ENCODE measurements at regions not wholly inside any gene's neighbourhood (a gene's known extent, or its start where the extent isn't known, plus 50 kb on each side); places are given as distances from the start of the nearest gene placed in this dataset.

GRCh38 chr6:21767891-21768648 lies 174.5 kb downstream of the SOX4 start:
- FAIRE-seq, result peak; percentile 93
- H3K4me1 Mint-ChIP-seq (ENCODE audit: low read depth, unreplicated experiment), result peaks cover 47% of the 10 kb centered on the region
- Histone ChIP-seq H3K27me3 (ENCODE audit: insufficient read depth, low read length) (no peaks in the 10 kb centered on the region), H3K9ac (ENCODE audit: low read length) (peak overlapping the region; percentile 73), H2AFZ (ENCODE audit: low read depth, low read length) (no peak overlapping the region), H3K9me3 (ENCODE audit: insufficient read depth, low read depth, low read length) (no peaks in the 10 kb centered on the region), H3K79me2 (ENCODE audit: insufficient read depth, low read length) (peaks cover 13% of the 10 kb centered on the region), H3K4me2 (ENCODE audit: low read length) (peak overlapping the region; percentile 77), H3K27ac (ENCODE audit: low read depth, low read length) (peak overlapping the region; percentile 81), H3K4me1 (ENCODE audit: insufficient read depth, low read length) (peaks cover 38% of the 10 kb centered on the region), H3K4me3 (ENCODE audit: insufficient read depth, low read depth, low read length) (no peak overlapping the region), H4K20me1 (ENCODE audit: insufficient read depth, low read length) (no peaks in the 10 kb centered on the region), H3K36me3 (ENCODE audit: insufficient read depth, low read length) (no peaks in the 10 kb centered on the region)
- H3K4me3 Mint-ChIP-seq (ENCODE audit: unreplicated experiment), result no peak overlapping the region
- peaks cover 3% of the 10 kb centered on the region for H3K36me3 Mint-ChIP-seq (ENCODE audit: low read depth, unreplicated experiment)
- H3K27me3 Mint-ChIP-seq (ENCODE audit: low read depth, unreplicated experiment), result no peaks in the 10 kb centered on the region
- H3K27ac Mint-ChIP-seq (ENCODE audit: unreplicated experiment), result peak overlapping the region; percentile 68
- TF ChIP-seq CTCF (IDR thresholded peaks at IDR 0.05; ENCODE audit: insufficient read depth, low read depth, low read length) (no peak), EZH2 (IDR thresholded peaks at IDR 0.05; ENCODE audit: insufficient read depth, low read length) (no peak)
- peak; percentile 87 for DNase-seq (ENCODE audit: low read depth)
- no peaks in the 10 kb centered on the region for H3K9me3 Mint-ChIP-seq (ENCODE audit: unreplicated experiment)

- FAIRE-seq (peak; percentile 49), DNase-seq (ENCODE audit: low read depth) (peak; percentile 100)
- Histone ChIP-seq H3K36me3 (ENCODE audit: insufficient read depth, low read length) (no peaks in the 10 kb centered on the region), H3K4me2 (ENCODE audit: low read length) (peak overlapping the region; percentile 77), H3K4me3 (ENCODE audit: insufficient read depth, low read depth, low read length) (peak overlapping the region; percentile 12), H3K27me3 (ENCODE audit: insufficient read depth, low read length) (no peaks in the 10 kb centered on the region), H3K79me2 (ENCODE audit: insufficient read depth, low read length) (peaks cover 20% of the 10 kb centered on the region), H4K20me1 (ENCODE audit: insufficient read depth, low read length) (peaks cover 2% of the 10 kb centered on the region), H2AFZ (ENCODE audit: low read depth, low read length) (no peak overlapping the region), H3K9ac (ENCODE audit: low read length) (peak overlapping the region; percentile 73), H3K27ac (ENCODE audit: low read depth, low read length) (peak overlapping the region; percentile 81), H3K4me1 (ENCODE audit: insufficient read depth, low read length) (peaks cover 38% of the 10 kb centered on the region), H3K9me3 (ENCODE audit: insufficient read depth, low read depth, low read length) (no peaks in the 10 kb centered on the region)
- Mint-ChIP-seq H3K36me3 (ENCODE audit: low read depth, unreplicated experiment) (peaks cover 3% of the 10 kb centered on the region), H3K27me3 (ENCODE audit: low read depth, unreplicated experiment) (no peaks in the 10 kb centered on the region), H3K4me3 (ENCODE audit: unreplicated experiment) (peak overlapping the region; percentile 1), H3K9me3 (ENCODE audit: unreplicated experiment) (no peaks in the 10 kb centered on the region), H3K27ac (ENCODE audit: unreplicated experiment) (peak overlapping the region; percentile 68), H3K4me1 (ENCODE audit: low read depth, unreplicated experiment) (peaks cover 52% of the 10 kb centered on the region)
- TF ChIP-seq CTCF (IDR thresholded peaks at IDR 0.05; ENCODE audit: insufficient read depth, low read depth, low read length) (no peak), EZH2 (IDR thresholded peaks at IDR 0.05; ENCODE audit: insufficient read depth, low read length) (no peak)
Observed at GRCh38 chr6:21769405-21769861, 175.9 kb downstream of the SOX4 start.

- Histone ChIP-seq H3K36me3 (ENCODE audit: insufficient read depth, low read length) (no peaks in the 10 kb centered on the region), H3K9me3 (ENCODE audit: insufficient read depth, low read depth, low read length) (no peaks in the 10 kb centered on the region), H3K9ac (ENCODE audit: low read length) (peak overlapping the region; percentile 73), H3K4me3 (ENCODE audit: insufficient read depth, low read depth, low read length) (no peak overlapping the region), H4K20me1 (ENCODE audit: insufficient read depth, low read length) (peaks cover 4% of the 10 kb centered on the region), H3K4me2 (ENCODE audit: low read length) (peak overlapping the region; percentile 77), H3K4me1 (ENCODE audit: insufficient read depth, low read length) (peaks cover 38% of the 10 kb centered on the region), H3K79me2 (ENCODE audit: insufficient read depth, low read length) (peaks cover 20% of the 10 kb centered on the region), H3K27ac (ENCODE audit: low read depth, low read length) (peak overlapping the region; percentile 81), H3K27me3 (ENCODE audit: insufficient read depth, low read length) (no peaks in the 10 kb centered on the region), H2AFZ (ENCODE audit: low read depth, low read length) (no peak overlapping the region)
- FAIRE-seq (no peak), DNase-seq (ENCODE audit: low read depth) (peak; percentile 56)
- H3K36me3 Mint-ChIP-seq (ENCODE audit: low read depth, unreplicated experiment), result peaks cover 3% of the 10 kb centered on the region
- H3K27ac Mint-ChIP-seq (ENCODE audit: unreplicated experiment), result peak overlapping the region; percentile 68
- peaks cover 52% of the 10 kb centered on the region for H3K4me1 Mint-ChIP-seq (ENCODE audit: low read depth, unreplicated experiment)
- H3K9me3 Mint-ChIP-seq (ENCODE audit: unreplicated experiment), result no peaks in the 10 kb centered on the region
- no peaks in the 10 kb centered on the region for H3K27me3 Mint-ChIP-seq (ENCODE audit: low read depth, unreplicated experiment)
- no peak overlapping the region for H3K4me3 Mint-ChIP-seq (ENCODE audit: unreplicated experiment)
- no peak for TF ChIP-seq EZH2 (IDR thresholded peaks at IDR 0.05; ENCODE audit: insufficient read depth, low read length)
- TF ChIP-seq CTCF (IDR thresholded peaks at IDR 0.05; ENCODE audit: insufficient read depth, low read depth, low read length), result no peak
Observed at GRCh38 chr6:21769968-21770367, 176.4 kb downstream of the SOX4 start.
